ENCODE measurements at regions not wholly inside any gene's neighbourhood (a gene's known extent, or its start where the extent isn't known, plus 50 kb on each side); places are given as distances from the start of the nearest gene placed in this dataset.
A peak's percentile ranks its signal among the peaks of the same experiment; 100 is the strongest.

- FAIRE-seq (no peak), DNase-seq (ENCODE audit: insufficient read length, low spot score) (no peak)
- no peak for TF ChIP-seq CTCF (IDR thresholded peaks at IDR 0.05; ENCODE audit: insufficient read depth, missing control alignments)
Observed at GRCh38 chr5:68798877-68799843, 294.7 kb upstream of the SLC30A5 start.

GRCh38 chr5:68802430-68802829 is 291.4 kb upstream of the SLC30A5 start:
- TF ChIP-seq CTCF (IDR thresholded peaks at IDR 0.05; ENCODE audit: insufficient read depth, missing control alignments) = no peak
- no peak for FAIRE-seq
- DNase-seq (ENCODE audit: insufficient read length, low spot score) = no peak

GRCh38 chr5:68803881-68804319 is 289.9 kb upstream of the SLC30A5 start:
- TF ChIP-seq CTCF (IDR thresholded peaks at IDR 0.05; ENCODE audit: insufficient read depth, missing control alignments) = no peak
- DNase-seq (ENCODE audit: insufficient read length, low spot score) (peak; percentile 44), FAIRE-seq (peak; percentile 95)

- no peak for TF ChIP-seq CTCF (IDR thresholded peaks at IDR 0.05; ENCODE audit: insufficient read depth, missing control alignments)
Observed at GRCh38 chr5:68804343-68804742, 289.5 kb upstream of the SLC30A5 start.

GRCh38 chr5:68805444-68805843 is 288.4 kb upstream of the SLC30A5 start:
- DNase-seq (ENCODE audit: insufficient read length, low spot score) = no peak
- peak; percentile 58 for FAIRE-seq
- TF ChIP-seq CTCF (IDR thresholded peaks at IDR 0.05; ENCODE audit: insufficient read depth, missing control alignments) = no peak

More at GRCh38 chr5:68804343-68804742, 289.5 kb upstream of the SLC30A5 start:
- DNase-seq (ENCODE audit: insufficient read length, low spot score) (no peak), FAIRE-seq (no peak)

- DNase-seq (ENCODE audit: insufficient read length, low spot score) (no peak), FAIRE-seq (no peak)
- TF ChIP-seq CTCF (IDR thresholded peaks at IDR 0.05; ENCODE audit: insufficient read depth, missing control alignments) = no peak
Observed at GRCh38 chr5:68817632-68818031, 276.2 kb upstream of the SLC30A5 start.

Data from D721Med (cell line).